OCI-LY7 (cell line): ENCODE measurements at regions not wholly inside any gene's neighbourhood (a gene's known extent, or its start where the extent isn't known, plus 50 kb on each side); places are given as distances from the start of the nearest gene placed in this dataset.

Source experiments
- EZH2phosphoT487 ChIP-seq: fragments of 200-600 bp; sonication (generic); IDR thresholded peaks from 2 replicates; pipeline ENCODE4 v1.6.1; 2018; ENCODE audit warnings: low read depth, borderline replicate concordance, mild to moderate bottlenecking, mixed run types, antibody characterized with exemption, low read length, moderate library complexity, mixed read lengths
- TF ChIP-seq, protein P1 (sequence below): fragments of 200-600 bp; sonication (generic); conservative IDR thresholded peaks from 2 replicates; pipeline ENCODE4 v1.5.1; 2014; ENCODE audit warnings: mild to moderate bottlenecking, antibody characterized with exemption, low read length, moderate library complexity, mixed read lengths

DNA sequence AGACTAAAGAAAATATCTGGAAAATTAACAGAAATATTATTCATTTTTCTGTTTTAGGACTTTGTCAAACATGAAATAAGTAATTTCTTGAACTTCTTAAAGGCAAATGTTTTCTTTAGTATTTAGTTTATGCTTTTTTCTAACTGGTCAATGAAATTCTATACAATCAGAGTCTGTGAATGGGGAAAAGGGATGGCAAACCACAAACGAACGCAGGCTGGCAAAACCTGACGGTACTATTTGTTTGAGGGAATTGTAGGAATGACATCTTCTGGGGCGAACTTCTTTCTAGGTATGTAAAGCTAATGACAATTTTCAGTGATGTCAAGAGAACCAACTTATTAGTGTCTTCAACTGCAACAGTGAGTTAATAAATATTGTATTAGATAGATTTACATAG is 156.0 kb downstream of the SIPA1L2 start:
- TF ChIP-seq, protein P1, sequence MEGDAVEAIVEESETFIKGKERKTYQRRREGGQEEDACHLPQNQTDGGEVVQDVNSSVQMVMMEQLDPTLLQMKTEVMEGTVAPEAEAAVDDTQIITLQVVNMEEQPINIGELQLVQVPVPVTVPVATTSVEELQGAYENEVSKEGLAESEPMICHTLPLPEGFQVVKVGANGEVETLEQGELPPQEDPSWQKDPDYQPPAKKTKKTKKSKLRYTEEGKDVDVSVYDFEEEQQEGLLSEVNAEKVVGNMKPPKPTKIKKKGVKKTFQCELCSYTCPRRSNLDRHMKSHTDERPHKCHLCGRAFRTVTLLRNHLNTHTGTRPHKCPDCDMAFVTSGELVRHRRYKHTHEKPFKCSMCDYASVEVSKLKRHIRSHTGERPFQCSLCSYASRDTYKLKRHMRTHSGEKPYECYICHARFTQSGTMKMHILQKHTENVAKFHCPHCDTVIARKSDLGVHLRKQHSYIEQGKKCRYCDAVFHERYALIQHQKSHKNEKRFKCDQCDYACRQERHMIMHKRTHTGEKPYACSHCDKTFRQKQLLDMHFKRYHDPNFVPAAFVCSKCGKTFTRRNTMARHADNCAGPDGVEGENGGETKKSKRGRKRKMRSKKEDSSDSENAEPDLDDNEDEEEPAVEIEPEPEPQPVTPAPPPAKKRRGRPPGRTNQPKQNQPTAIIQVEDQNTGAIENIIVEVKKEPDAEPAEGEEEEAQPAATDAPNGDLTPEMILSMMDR, result no peak
- no peak for TF ChIP-seq EZH2phosphoT487
